PC-9 (cell line): ENCODE measurements at regions not wholly inside any gene's neighbourhood (a gene's known extent, or its start where the extent isn't known, plus 50 kb on each side); places are given as distances from the start of the nearest gene placed in this dataset.

Experiments used
- EZH2 ChIP-seq: fragments of 200-600 bp; sonication (generic); IDR thresholded peaks from 2 replicates; pipeline ENCODE4 v1.8.0; 2017; ENCODE audit warnings: antibody characterized with exemption, low read depth
- TF ChIP-seq, protein P1 (sequence below): fragments of 200-600 bp; sonication (generic); conservative IDR thresholded peaks from 2 replicates; pipeline ENCODE4 v1.6.1; 2017; ENCODE audit warnings: mixed run types, antibody characterized with exemption, mild to moderate bottlenecking, moderate library complexity

DNA sequence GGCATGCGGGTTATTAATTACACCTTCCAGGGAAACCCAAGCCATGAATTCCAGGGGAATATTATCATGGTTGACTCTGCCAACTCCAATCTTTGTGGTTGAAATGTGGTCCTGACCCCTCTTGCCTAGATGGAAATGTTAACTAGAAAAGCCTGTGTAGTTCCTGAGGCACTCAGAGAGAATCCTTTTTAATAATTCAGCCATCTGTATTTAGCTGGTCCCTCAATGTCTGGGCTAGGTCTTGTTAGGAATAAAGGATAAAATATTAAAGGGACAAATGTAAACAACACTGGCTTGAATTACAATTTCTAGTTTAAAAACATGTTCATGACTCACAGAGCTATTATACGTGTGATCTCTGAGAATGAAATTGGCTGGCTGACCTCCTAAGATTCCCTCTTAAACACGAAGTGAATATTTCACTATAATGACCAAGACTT is 435.2 kb upstream of the SUCLG2 start:
- no peak for TF ChIP-seq EZH2
- TF ChIP-seq, protein P1, sequence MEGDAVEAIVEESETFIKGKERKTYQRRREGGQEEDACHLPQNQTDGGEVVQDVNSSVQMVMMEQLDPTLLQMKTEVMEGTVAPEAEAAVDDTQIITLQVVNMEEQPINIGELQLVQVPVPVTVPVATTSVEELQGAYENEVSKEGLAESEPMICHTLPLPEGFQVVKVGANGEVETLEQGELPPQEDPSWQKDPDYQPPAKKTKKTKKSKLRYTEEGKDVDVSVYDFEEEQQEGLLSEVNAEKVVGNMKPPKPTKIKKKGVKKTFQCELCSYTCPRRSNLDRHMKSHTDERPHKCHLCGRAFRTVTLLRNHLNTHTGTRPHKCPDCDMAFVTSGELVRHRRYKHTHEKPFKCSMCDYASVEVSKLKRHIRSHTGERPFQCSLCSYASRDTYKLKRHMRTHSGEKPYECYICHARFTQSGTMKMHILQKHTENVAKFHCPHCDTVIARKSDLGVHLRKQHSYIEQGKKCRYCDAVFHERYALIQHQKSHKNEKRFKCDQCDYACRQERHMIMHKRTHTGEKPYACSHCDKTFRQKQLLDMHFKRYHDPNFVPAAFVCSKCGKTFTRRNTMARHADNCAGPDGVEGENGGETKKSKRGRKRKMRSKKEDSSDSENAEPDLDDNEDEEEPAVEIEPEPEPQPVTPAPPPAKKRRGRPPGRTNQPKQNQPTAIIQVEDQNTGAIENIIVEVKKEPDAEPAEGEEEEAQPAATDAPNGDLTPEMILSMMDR: no peak
